HG03378 (cell line): ENCODE measurements at regions not wholly inside any gene's neighbourhood (a gene's known extent, or its start where the extent isn't known, plus 50 kb on each side); places are given as distances from the start of the nearest gene placed in this dataset.
"Not testable (repeated sequence)": the region's sequence is repeated elsewhere in the genome, so short reads cannot be mapped to it uniquely, and the experiment has no call there.

Experiments used
- ATAC-seq: cut with Tn5 transposase; IDR thresholded peaks from one replicate; pipeline ENCODE4 v1.9.1; 2021; ENCODE audit warnings: mild to moderate bottlenecking, moderate library complexity; ENCODE audit not compliant: unreplicated experiment

GRCh38 chr22:15832235-15832634, 142.4 kb downstream of the POTEH start:
- ATAC-seq: not testable (repeated sequence)

- ATAC-seq: not testable (repeated sequence)
Observed at GRCh38 chr22:15835729-15836128, 145.9 kb downstream of the POTEH start.

GRCh38 chr22:15849772-15850171, 159.9 kb downstream of the POTEH start:
- ATAC-seq: not testable (repeated sequence)

- not testable (repeated sequence) for ATAC-seq
Observed at GRCh38 chr22:15853716-15854373, 164.0 kb downstream of the POTEH start.

- not testable (repeated sequence) for ATAC-seq
Observed at GRCh38 chr22:15854421-15854820, 164.6 kb downstream of the POTEH start.

- not testable (repeated sequence) for ATAC-seq
Observed at GRCh38 chr22:15854978-15855377, 165.2 kb downstream of the POTEH start.

GRCh38 chr22:15880926-15881325, 191.1 kb downstream of the POTEH start:
- ATAC-seq: not testable (repeated sequence)

GRCh38 chr22:15904326-15904725, 214.5 kb downstream of the POTEH start:
- not testable (repeated sequence) for ATAC-seq

- ATAC-seq: not testable (repeated sequence)
Observed at GRCh38 chr22:15911704-15912103, 221.9 kb downstream of the POTEH start.

- not testable (repeated sequence) for ATAC-seq
Observed at GRCh38 chr22:15919120-15919519, 229.3 kb downstream of the POTEH start.

- not testable (repeated sequence) for ATAC-seq
Observed at GRCh38 chr22:15920941-15921340, 231.1 kb downstream of the POTEH start.

GRCh38 chr22:15922132-15922531, 232.3 kb downstream of the POTEH start:
- not testable (repeated sequence) for ATAC-seq

- not testable (repeated sequence) for ATAC-seq
Observed at GRCh38 chr22:15922666-15923065, 232.8 kb downstream of the POTEH start.

- not testable (repeated sequence) for ATAC-seq
Observed at GRCh38 chr22:15924820-15925219, 235.0 kb downstream of the POTEH start.

- not testable (repeated sequence) for ATAC-seq
Observed at GRCh38 chr22:15927172-15927571, 237.3 kb downstream of the POTEH start.
